Loucy (cell line): ENCODE measurements at regions not wholly inside any gene's neighbourhood (a gene's known extent, or its start where the extent isn't known, plus 50 kb on each side); places are given as distances from the start of the nearest gene placed in this dataset.

Source experiments
- H2AFZ ChIP-seq: fragments of 200-600 bp; sonication (generic); 2 replicates; pipeline ENCODE4 v1.6.0; 2016; ENCODE audit warnings: antibody characterized with exemption, mild to moderate bottlenecking, low read length, moderate library complexity
- H3F3A ChIP-seq: fragments of 200-600 bp; 2 replicates; pipeline ENCODE4 v1.6.0; 2016; ENCODE audit warnings: antibody characterized with exemption, low read depth, mild to moderate bottlenecking
- H3K27me3 ChIP-seq: fragments of 200-600 bp; sonication (generic); 2 replicates; pipeline ENCODE4 v1.6.1; 2014; ENCODE audit warnings: low read length, mild to moderate bottlenecking; ENCODE audit not compliant: insufficient read depth, poor library complexity, severe bottlenecking
- H3K36me3 ChIP-seq: fragments of 200-600 bp; sonication (generic); 2 replicates; pipeline ENCODE4 v1.6.1; 2016; ENCODE audit warnings: low read length; ENCODE audit not compliant: insufficient read depth
- H3K4me1 ChIP-seq: fragments of 200-600 bp; sonication (generic); 2 replicates; pipeline ENCODE4 v1.5.1; 2014; ENCODE audit warnings: low read length, mild to moderate bottlenecking; ENCODE audit not compliant: insufficient read depth, poor library complexity, severe bottlenecking
- H3K4me2 ChIP-seq: fragments of 200-600 bp; sonication (generic); 2 replicates; pipeline ENCODE4 v1.6.0; 2014; ENCODE audit warnings: antibody characterized with exemption, low read length, low read depth, mild to moderate bottlenecking; ENCODE audit not compliant: poor library complexity, severe bottlenecking
- H3K4me3 ChIP-seq: fragments of 200-600 bp; sonication (generic); 2 replicates; pipeline ENCODE4 v1.5.1; 2014; ENCODE audit warnings: low read length, mild to moderate bottlenecking, mixed read lengths; ENCODE audit not compliant: poor library complexity, severe bottlenecking
- H3K79me2 ChIP-seq: fragments of 200-600 bp; sonication (generic); 2 replicates; pipeline ENCODE4 v1.6.1; 2014; ENCODE audit warnings: low read length; ENCODE audit not compliant: insufficient read depth
- H3K9ac ChIP-seq: fragments of 200-600 bp; sonication (generic); 2 replicates; pipeline ENCODE4 v1.6.0; 2014; ENCODE audit warnings: mild to moderate bottlenecking, low read depth, low read length, moderate library complexity; ENCODE audit not compliant: poor library complexity, severe bottlenecking
- H3K9me2 ChIP-seq: fragments of 200-600 bp; sonication (generic); replicated peaks from 2 replicates; pipeline ENCODE4 v1.6.1; 2016; ENCODE audit warnings: low read depth, low read length, mixed read lengths
- H3K9me3 ChIP-seq: fragments of 200-600 bp; sonication (generic); 2 replicates; pipeline ENCODE4 v1.6.1; 2014; ENCODE audit warnings: mild to moderate bottlenecking, antibody characterized with exemption, low read length, low read depth; ENCODE audit not compliant: insufficient read depth
- H4K20me1 ChIP-seq: fragments of 200-600 bp; sonication (generic); 2 replicates; pipeline ENCODE4 v1.6.0; 2014; ENCODE audit warnings: antibody characterized with exemption, low read length, mild to moderate bottlenecking; ENCODE audit not compliant: insufficient read depth, poor library complexity, severe bottlenecking
- EZH2phosphoT487 ChIP-seq: fragments of 200-600 bp; IDR thresholded peaks from 2 replicates; pipeline ENCODE4 v1.6.1; 2018; ENCODE audit warnings: antibody characterized with exemption, mild to moderate bottlenecking, moderate library complexity, borderline replicate concordance
- TF ChIP-seq, protein P1 (sequence below): fragments of 200-600 bp; sonication (generic); conservative IDR thresholded peaks from 2 replicates; pipeline ENCODE4 v1.5.1; 2014; ENCODE audit warnings: mild to moderate bottlenecking, antibody characterized with exemption, low read length

DNA sequence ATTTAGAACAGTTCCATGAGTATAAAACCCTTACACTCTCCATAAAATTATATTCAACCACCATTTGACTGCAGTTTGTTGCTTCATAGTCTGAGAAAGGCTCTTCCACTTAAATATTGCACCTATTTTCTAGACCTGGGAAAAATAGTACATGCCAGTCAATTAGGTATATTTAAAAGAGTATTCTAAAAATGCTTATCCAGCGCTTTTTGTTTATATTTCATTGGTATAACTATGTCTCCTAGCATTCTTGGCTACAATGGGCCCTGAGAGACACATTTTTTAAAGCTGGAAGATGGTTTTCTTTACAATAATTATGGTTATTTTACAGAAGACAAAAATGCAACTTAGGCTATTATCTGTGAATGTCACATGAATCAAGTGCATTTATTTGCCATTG lies 439.4 kb downstream of the KCNJ18 start:
- H3K4me1 ChIP-seq: no peaks in the 10 kb centered on the region
- TF ChIP-seq, protein P1, sequence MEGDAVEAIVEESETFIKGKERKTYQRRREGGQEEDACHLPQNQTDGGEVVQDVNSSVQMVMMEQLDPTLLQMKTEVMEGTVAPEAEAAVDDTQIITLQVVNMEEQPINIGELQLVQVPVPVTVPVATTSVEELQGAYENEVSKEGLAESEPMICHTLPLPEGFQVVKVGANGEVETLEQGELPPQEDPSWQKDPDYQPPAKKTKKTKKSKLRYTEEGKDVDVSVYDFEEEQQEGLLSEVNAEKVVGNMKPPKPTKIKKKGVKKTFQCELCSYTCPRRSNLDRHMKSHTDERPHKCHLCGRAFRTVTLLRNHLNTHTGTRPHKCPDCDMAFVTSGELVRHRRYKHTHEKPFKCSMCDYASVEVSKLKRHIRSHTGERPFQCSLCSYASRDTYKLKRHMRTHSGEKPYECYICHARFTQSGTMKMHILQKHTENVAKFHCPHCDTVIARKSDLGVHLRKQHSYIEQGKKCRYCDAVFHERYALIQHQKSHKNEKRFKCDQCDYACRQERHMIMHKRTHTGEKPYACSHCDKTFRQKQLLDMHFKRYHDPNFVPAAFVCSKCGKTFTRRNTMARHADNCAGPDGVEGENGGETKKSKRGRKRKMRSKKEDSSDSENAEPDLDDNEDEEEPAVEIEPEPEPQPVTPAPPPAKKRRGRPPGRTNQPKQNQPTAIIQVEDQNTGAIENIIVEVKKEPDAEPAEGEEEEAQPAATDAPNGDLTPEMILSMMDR: no peak
- TF ChIP-seq EZH2phosphoT487: no peak
- H3K4me2 ChIP-seq: no peak overlapping the region
- no peaks in the 10 kb centered on the region for H3K79me2 ChIP-seq
- H2AFZ ChIP-seq: no peak overlapping the region
- no peaks in the 10 kb centered on the region for H3F3A ChIP-seq
- H3K27me3 ChIP-seq: no peaks in the 10 kb centered on the region
- 0 out of 2 replicates have a peak, but pooled peaks cover 3% of the 10 kb centered on the region for H3K9me3 ChIP-seq
- no peaks in the 10 kb centered on the region for H4K20me1 ChIP-seq
- no peaks in the 10 kb centered on the region; the same call in 1 of the 2 replicates for H3K9me2 ChIP-seq
- H3K4me3 ChIP-seq: no peak overlapping the region
- H3K36me3 ChIP-seq: no peaks in the 10 kb centered on the region
- no peak overlapping the region for H3K9ac ChIP-seq

DNA sequence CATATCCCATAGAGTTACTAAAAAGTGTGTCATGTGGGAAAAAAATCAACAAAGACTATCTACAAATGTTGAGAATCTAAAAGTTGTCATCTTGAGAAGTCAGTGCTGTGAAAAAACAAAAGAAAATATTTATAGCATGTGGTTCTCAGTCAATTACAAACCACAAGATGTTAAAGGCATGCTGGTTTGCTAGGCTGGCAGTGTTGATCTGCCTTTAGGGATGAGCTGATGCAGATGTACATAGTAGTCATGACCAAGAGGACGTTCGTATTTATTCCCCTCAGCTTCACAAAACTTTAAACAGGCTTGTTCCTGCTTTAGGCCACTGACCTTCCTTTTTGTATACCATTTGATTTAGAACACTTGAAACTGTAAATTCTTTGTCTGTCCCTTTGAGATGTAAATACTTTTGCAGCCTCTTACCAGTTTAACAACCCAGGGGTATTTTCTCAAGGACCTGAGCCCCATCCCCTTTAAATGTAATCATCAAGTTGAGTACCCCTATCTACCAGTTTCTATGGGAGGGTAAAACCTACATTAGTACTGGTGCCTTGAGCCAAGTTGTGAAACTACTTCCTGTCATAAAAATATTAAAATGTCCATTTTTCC lies 446.6 kb downstream of the KCNJ18 start:
- TF ChIP-seq EZH2phosphoT487: no peak
- TF ChIP-seq, protein P1: no peak
- H3K9me2 ChIP-seq: no peaks in the 10 kb centered on the region
- no peak overlapping the region for H2AFZ ChIP-seq
- no peaks in the 10 kb centered on the region for H3K79me2 ChIP-seq
- H3K36me3 ChIP-seq: no peaks in the 10 kb centered on the region
- H3K9ac ChIP-seq: no peak overlapping the region
- H3F3A ChIP-seq: no peaks in the 10 kb centered on the region
- H3K4me2 ChIP-seq: no peak overlapping the region
- H3K4me3 ChIP-seq: no peak overlapping the region
- no peaks in the 10 kb centered on the region for H4K20me1 ChIP-seq
- H3K27me3 ChIP-seq: no peaks in the 10 kb centered on the region
- 0 out of 2 replicates have a peak, but pooled peaks cover 3% of the 10 kb centered on the region for H3K9me3 ChIP-seq
- no peaks in the 10 kb centered on the region for H3K4me1 ChIP-seq

DNA sequence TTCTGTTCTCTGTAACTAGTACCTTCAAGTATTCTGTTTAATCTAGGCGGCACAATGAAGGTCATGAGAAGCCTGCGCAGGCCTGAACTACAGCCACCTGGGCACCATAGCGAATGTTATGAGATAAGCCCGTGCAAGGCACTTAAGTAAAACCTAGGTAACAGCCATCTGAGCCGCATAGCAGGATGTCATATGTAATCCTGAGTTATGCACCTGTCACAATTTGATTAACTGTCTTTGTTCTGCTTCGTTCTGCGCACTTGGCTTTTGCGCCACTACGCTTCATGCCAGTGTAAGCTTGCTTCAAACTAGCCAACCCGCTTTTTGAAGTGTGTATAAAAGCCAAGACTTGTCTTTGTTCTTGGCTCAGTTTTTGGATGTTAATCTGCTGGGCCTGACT lies 449.8 kb downstream of the KCNJ18 start:
- no peaks in the 10 kb centered on the region for H3K36me3 ChIP-seq
- H4K20me1 ChIP-seq: no peaks in the 10 kb centered on the region
- no peak overlapping the region for H3K4me3 ChIP-seq
- H3K27me3 ChIP-seq: no peaks in the 10 kb centered on the region
- no peak for TF ChIP-seq EZH2phosphoT487
- TF ChIP-seq, protein P1: no peak
- 0 out of 2 replicates have a peak, but pooled peaks cover 3% of the 10 kb centered on the region for H3K9me3 ChIP-seq
- no peak overlapping the region for H3K9ac ChIP-seq
- H2AFZ ChIP-seq: no peak overlapping the region
- no peaks in the 10 kb centered on the region for H3F3A ChIP-seq
- no peak overlapping the region for H3K4me2 ChIP-seq
- no peaks in the 10 kb centered on the region for H3K79me2 ChIP-seq
- H3K9me2 ChIP-seq: no peaks in the 10 kb centered on the region
- no peaks in the 10 kb centered on the region for H3K4me1 ChIP-seq
